HEK293T (cell line): ENCODE measurements at regions not wholly inside any gene's neighbourhood (a gene's known extent, or its start where the extent isn't known, plus 50 kb on each side); places are given as distances from the start of the nearest gene placed in this dataset.

ENCODE experiments used
- ARNT ChIP-seq: fragments of 450-650 bp; IDR thresholded peaks from 2 replicates; pipeline ENCODE4 v1.6.1; 2017; ENCODE audit warnings: mild to moderate bottlenecking
- FOXK2 ChIP-seq: fragments of 450-650 bp; IDR thresholded peaks from 2 replicates; pipeline ENCODE4 v1.6.1; 2016; ENCODE audit warnings: mild to moderate bottlenecking
- HDGF ChIP-seq: fragments of 450-650 bp; IDR thresholded peaks from 2 replicates; pipeline ENCODE4 v1.6.1; 2017; ENCODE audit warnings: antibody characterized with exemption, borderline replicate concordance
- L3MBTL2 ChIP-seq: fragments of 450-650 bp; conservative IDR thresholded peaks from 2 replicates; pipeline ENCODE4 v1.6.1; 2016; ENCODE audit warnings: mild to moderate bottlenecking
- NFRKB ChIP-seq: fragments of 450-650 bp; IDR thresholded peaks from 2 replicates; pipeline ENCODE4 v1.6.1; 2016; ENCODE audit warnings: mild to moderate bottlenecking, moderate library complexity
- SP1 ChIP-seq: fragments of 450-650 bp; IDR thresholded peaks from 2 replicates; pipeline ENCODE4 v1.6.1; 2017
- SUZ12 ChIP-seq: fragments of 450-650 bp; IDR thresholded peaks from 2 replicates; pipeline ENCODE4 v1.6.1; 2016; ENCODE audit warnings: mild to moderate bottlenecking
- TARDBP ChIP-seq: fragments of 450-650 bp; IDR thresholded peaks from 2 replicates; pipeline ENCODE4 v1.6.1; 2016

DNA sequence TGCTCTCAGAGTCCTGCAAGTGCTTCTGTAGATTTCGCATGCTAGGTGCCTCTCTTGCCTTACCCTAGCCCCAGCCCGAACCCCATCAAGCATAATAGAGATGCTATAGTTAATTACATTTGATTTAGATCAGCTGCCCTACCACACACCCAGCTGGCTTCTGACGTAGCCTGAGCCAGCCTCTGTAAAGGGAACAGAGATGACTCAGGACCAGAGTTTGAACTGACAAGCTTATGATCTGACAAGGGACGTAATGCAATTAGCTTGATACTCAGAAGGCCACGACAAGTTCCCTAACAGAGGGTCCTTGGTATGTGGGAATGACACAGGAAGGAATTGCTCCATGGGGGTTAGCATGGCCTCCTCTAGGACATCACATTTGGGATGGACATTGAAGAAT lies 126.6 kb downstream of the LRATD1 start:
- TF ChIP-seq ARNT = no peak
- no peak for TF ChIP-seq SP1
- no peak for TF ChIP-seq SUZ12
- no peak for TF ChIP-seq HDGF
- TF ChIP-seq FOXK2 = no peak
- TF ChIP-seq TARDBP = no peak
- TF ChIP-seq NFRKB = no peak
- no peak for TF ChIP-seq L3MBTL2
